ENCODE measurements at regions not wholly inside any gene's neighbourhood (a gene's known extent, or its start where the extent isn't known, plus 50 kb on each side); places are given as distances from the start of the nearest gene placed in this dataset.

DNA sequence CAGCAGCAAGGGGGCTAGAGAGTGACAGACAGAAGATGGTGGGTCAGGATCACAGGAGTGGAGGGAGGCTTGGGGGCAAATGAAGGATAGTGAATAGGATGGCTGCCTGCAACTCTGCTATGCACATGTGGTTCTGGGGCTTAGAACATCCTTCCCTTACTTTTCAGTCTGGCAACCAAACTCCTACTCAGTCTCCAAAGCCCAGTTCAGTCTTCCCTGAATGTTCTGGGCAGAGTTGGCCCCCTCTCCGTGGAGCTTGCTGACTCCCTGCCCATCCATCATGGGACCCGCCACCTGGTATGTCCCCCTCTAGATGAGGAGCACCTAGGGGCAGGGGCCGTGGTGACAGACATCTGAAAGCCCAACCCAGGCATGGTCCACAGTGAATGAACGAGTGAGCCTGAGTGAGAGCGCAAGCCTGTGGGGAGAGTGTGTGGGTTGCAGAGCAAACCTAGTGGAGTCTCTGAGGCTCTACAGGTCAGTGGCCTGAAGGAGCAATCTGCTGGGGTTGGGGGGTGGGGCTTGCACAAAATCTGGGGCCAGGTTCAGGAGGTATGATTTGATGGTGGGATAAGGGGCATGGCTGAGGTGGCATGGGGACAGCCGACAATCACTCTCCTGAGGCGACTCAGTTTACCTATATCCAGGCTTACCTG is 180.6 kb downstream of the FGF18 start:
- ATAC-seq (ENCODE audit: low FRiP score) = no peak
- no peaks in the 10 kb centered on the region for H3K27me3 ChIP-seq (ENCODE audit: control insufficient read depth in 1 of 2, insufficient read depth in 2 of 2, low read length in 1 of 2)
- no peaks in the 10 kb centered on the region for H3K4me1 ChIP-seq (ENCODE audit: control insufficient read depth in 1 of 2, insufficient read depth in 2 of 2, low read length in 2 of 2)
- intact Hi-C loops (cut with DNase I) = loop anchor here (10.0 kb wide), 2 partner anchors 115 to 175 kb away; no protein-coding TSS in a partner anchor
- no peaks in the 10 kb centered on the region for H3K36me3 ChIP-seq (ENCODE audit: control insufficient read depth in 1 of 2, insufficient read depth in 2 of 2, low read length in 1 of 2)
- no peaks in the 10 kb centered on the region for H3K9me3 ChIP-seq (ENCODE audit: control insufficient read depth, low read length)
- DNase-seq = no peak
- no peak overlapping the region for H3K27ac ChIP-seq (ENCODE audit: low read depth in 1 of 2, low read length in 2 of 2)
- no peak overlapping the region for H3K4me3 ChIP-seq (ENCODE audit: low read length in 2 of 2)
- 80 to 83% methylated on average over 7 of the region's 7 CpGs for WGBS, 2 donors

DNA sequence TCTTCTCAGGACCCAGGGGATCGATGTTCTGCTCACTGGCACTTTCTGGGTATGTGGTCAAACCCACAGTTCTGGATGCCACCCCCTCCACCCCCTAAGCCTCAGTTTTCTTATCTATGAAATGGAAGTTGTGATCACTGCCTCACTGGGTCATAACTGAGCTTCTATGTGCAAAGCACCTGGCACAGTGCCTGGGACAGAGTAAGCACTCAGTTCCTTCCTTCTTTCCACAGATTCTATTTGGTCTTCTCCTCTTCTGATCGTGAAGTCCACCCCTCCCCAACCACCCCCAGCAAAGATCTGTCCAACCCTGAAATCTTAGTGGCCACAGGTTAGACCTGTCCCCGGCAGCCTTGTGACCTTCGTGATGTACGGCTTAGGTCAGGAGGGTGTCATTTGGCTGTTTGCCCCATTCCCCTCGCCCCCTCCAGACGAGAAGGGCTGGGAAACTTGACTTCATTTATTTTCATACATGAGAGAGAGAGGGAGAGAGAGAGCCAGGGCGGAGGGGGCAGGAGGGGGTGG is 181.4 kb downstream of the FGF18 start:
- 6 to 8% methylated on average over 7 to 8 of the region's 8 CpGs for WGBS, 2 donors
- H3K36me3 ChIP-seq (ENCODE audit: control insufficient read depth in 1 of 2, insufficient read depth in 2 of 2, low read length in 1 of 2) = no peaks in the 10 kb centered on the region
- no peak for ATAC-seq (ENCODE audit: low FRiP score)

GRCh38 chr5:171601266-171601881 is 181.9 kb downstream of the FGF18 start:
- H3K4me3 ChIP-seq (ENCODE audit: low read length in 2 of 2) = no peak overlapping the region
- intact Hi-C loops (cut with DNase I) = no loop called here
- no peak overlapping the region for H3K27ac ChIP-seq (ENCODE audit: low read depth in 1 of 2, low read length in 2 of 2)
- ATAC-seq (ENCODE audit: low FRiP score) (no peak), DNase-seq (peak in 1 of 2 donors; percentile 69)
- no peaks in the 10 kb centered on the region for H3K4me1 ChIP-seq (ENCODE audit: control insufficient read depth in 1 of 2, insufficient read depth in 2 of 2, low read length in 2 of 2)
- H3K9me3 ChIP-seq (ENCODE audit: control insufficient read depth, low read length) = no peaks in the 10 kb centered on the region
- no peaks in the 10 kb centered on the region for H3K36me3 ChIP-seq (ENCODE audit: control insufficient read depth in 1 of 2, insufficient read depth in 2 of 2, low read length in 1 of 2)
- 44 to 49% methylated on average over 9 of the region's 9 CpGs for WGBS, 2 donors
- no peaks in the 10 kb centered on the region for H3K27me3 ChIP-seq (ENCODE audit: control insufficient read depth in 1 of 2, insufficient read depth in 2 of 2, low read length in 1 of 2)

More for the DNA sequence above, 181.4 kb downstream of the FGF18 start:
- intact Hi-C loops (cut with DNase I) = no loop called here
- DNase-seq = peak in 1 of 2 donors; percentile 76
- Histone ChIP-seq H3K4me1 (ENCODE audit: control insufficient read depth in 1 of 2, insufficient read depth in 2 of 2, low read length in 2 of 2) (no peaks in the 10 kb centered on the region), H3K27me3 (ENCODE audit: control insufficient read depth in 1 of 2, insufficient read depth in 2 of 2, low read length in 1 of 2) (no peaks in the 10 kb centered on the region), H3K9me3 (ENCODE audit: control insufficient read depth, low read length) (no peaks in the 10 kb centered on the region), H3K27ac (ENCODE audit: low read depth in 1 of 2, low read length in 2 of 2) (no peak overlapping the region), H3K4me3 (ENCODE audit: low read length in 2 of 2) (no peak overlapping the region)

- Histone ChIP-seq H3K27me3 (ENCODE audit: control insufficient read depth in 1 of 2, insufficient read depth in 2 of 2, low read length in 1 of 2) (no peaks in the 10 kb centered on the region), H3K27ac (ENCODE audit: low read depth in 1 of 2, low read length in 2 of 2) (no peak overlapping the region), H3K36me3 (ENCODE audit: control insufficient read depth in 1 of 2, insufficient read depth in 2 of 2, low read length in 1 of 2) (no peaks in the 10 kb centered on the region), H3K9me3 (ENCODE audit: control insufficient read depth, low read length) (peaks cover 1% of the 10 kb centered on the region), H3K4me1 (ENCODE audit: control insufficient read depth in 1 of 2, insufficient read depth in 2 of 2, low read length in 2 of 2) (no peaks in the 10 kb centered on the region), H3K4me3 (ENCODE audit: low read length in 2 of 2) (no peak overlapping the region)
- ATAC-seq (ENCODE audit: low FRiP score) = no peak
- WGBS, 2 donors = 89 to 92% methylated on average over 2 of the region's 2 CpGs
- intact Hi-C loops (cut with DNase I) = no loop called here
- DNase-seq = no peak
Observed at GRCh38 chr5:171603591-171603990, 182.0 kb upstream of the SMIM23 start.

DNA sequence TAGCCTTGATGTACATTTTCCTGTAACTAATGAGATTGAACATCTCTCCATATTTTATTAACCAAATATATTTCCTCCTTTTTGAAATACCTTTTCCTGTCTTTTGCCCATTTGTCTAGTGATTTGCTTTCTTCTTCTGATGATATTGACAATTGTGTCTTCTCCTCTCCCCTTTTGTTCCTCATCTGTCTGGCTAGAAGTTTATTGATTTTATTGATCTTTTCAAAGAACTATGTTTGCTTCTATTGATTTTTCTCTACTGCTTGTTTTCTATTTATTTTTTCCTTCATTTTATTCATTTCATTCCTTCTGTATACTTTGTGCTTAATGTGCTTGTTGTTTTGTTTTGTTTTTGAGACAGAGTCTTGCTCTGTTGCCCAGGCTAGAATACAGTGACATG is 181.4 kb upstream of the SMIM23 start:
- Histone ChIP-seq H3K9me3 (ENCODE audit: control insufficient read depth, low read length) (peaks cover 1% of the 10 kb centered on the region), H3K27ac (ENCODE audit: low read depth in 1 of 2, low read length in 2 of 2) (no peak overlapping the region), H3K36me3 (ENCODE audit: control insufficient read depth in 1 of 2, insufficient read depth in 2 of 2, low read length in 1 of 2) (no peaks in the 10 kb centered on the region), H3K27me3 (ENCODE audit: control insufficient read depth in 1 of 2, insufficient read depth in 2 of 2, low read length in 1 of 2) (no peaks in the 10 kb centered on the region), H3K4me3 (ENCODE audit: low read length in 2 of 2) (no peak overlapping the region), H3K4me1 (ENCODE audit: control insufficient read depth in 1 of 2, insufficient read depth in 2 of 2, low read length in 2 of 2) (no peaks in the 10 kb centered on the region)
- intact Hi-C loops (cut with DNase I) = no loop called here
- DNase-seq (no peak), ATAC-seq (ENCODE audit: low FRiP score) (no peak)

- Histone ChIP-seq H3K4me1 (ENCODE audit: control insufficient read depth in 1 of 2, insufficient read depth in 2 of 2, low read length in 2 of 2) (no peaks in the 10 kb centered on the region), H3K27me3 (ENCODE audit: control insufficient read depth in 1 of 2, insufficient read depth in 2 of 2, low read length in 1 of 2) (no peaks in the 10 kb centered on the region), H3K36me3 (ENCODE audit: control insufficient read depth in 1 of 2, insufficient read depth in 2 of 2, low read length in 1 of 2) (no peaks in the 10 kb centered on the region), H3K9me3 (ENCODE audit: control insufficient read depth, low read length) (peaks cover 1% of the 10 kb centered on the region), H3K4me3 (ENCODE audit: low read length in 2 of 2) (no peak overlapping the region), H3K27ac (ENCODE audit: low read depth in 1 of 2, low read length in 2 of 2) (no peak overlapping the region)
- no peak for DNase-seq
- ATAC-seq (ENCODE audit: low FRiP score) = no peak
- intact Hi-C loops (cut with DNase I) = no loop called here
Observed at GRCh38 chr5:171606414-171607024, 179.1 kb upstream of the SMIM23 start.

DNA sequence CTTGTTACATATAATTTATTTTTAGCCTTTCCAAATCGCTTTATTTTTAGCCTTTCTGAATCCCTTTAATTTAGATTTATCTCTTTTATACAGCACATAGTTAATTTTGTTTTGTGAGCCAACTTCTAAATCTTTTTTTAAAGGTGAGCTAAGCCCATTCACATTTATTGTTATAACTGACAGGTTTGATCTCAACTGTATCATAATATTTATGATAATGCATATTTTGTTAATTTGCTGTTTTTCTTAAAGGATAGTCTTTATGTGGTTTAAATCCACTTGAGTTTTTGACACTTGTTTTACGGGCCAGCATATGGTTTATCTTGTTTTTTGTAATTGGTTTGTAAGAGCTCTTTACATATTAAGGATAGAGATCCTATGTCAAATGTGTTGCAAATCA is 177.8 kb upstream of the SMIM23 start:
- H3K36me3 ChIP-seq (ENCODE audit: control insufficient read depth in 1 of 2, insufficient read depth in 2 of 2, low read length in 1 of 2) = no peaks in the 10 kb centered on the region
- 83 to 90% methylated on average over 2 of the region's 2 CpGs for WGBS, 2 donors
- H3K27ac ChIP-seq (ENCODE audit: low read depth in 1 of 2, low read length in 2 of 2) = no peak overlapping the region
- intact Hi-C loops (cut with DNase I) = no loop called here
- no peaks in the 10 kb centered on the region for H3K27me3 ChIP-seq (ENCODE audit: control insufficient read depth in 1 of 2, insufficient read depth in 2 of 2, low read length in 1 of 2)
- DNase-seq (no peak), ATAC-seq (ENCODE audit: low FRiP score) (no peak)
- no peak overlapping the region for H3K4me3 ChIP-seq (ENCODE audit: low read length in 2 of 2)
- H3K4me1 ChIP-seq (ENCODE audit: control insufficient read depth in 1 of 2, insufficient read depth in 2 of 2, low read length in 2 of 2) = no peaks in the 10 kb centered on the region
- H3K9me3 ChIP-seq (ENCODE audit: control insufficient read depth, low read length) = peaks cover 1% of the 10 kb centered on the region

DNA sequence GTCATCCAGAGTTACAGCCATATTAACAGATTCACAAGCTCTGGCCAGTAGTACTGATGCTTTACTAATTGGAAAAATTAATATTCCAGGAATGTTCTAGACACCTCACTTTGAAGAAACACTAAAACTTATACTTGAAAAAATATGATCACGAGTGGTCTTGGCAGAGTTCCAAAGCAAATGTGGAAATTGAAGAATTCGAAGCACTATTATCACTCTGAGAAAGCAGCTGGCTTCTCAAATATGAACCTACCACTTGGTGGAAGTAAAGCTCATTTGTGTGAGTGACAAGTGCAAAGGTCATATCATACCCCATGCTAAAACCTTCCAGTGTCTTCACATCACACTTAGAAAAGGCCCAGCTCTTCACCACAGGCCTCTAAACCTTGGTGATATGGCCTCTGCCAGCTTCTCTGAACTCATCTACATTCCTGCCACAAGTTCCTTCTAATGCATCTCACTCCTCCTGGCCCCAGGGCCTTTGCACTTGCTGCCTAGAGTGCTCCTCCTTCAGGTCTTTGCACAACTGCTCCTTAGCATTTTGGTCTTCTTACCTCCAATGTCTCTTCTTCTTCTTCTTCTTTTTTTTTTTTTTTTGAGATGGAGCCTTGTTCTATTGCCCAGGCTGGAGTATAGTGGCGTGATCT is 175.7 kb upstream of the SMIM23 start:
- Histone ChIP-seq H3K27me3 (ENCODE audit: control insufficient read depth in 1 of 2, insufficient read depth in 2 of 2, low read length in 1 of 2) (no peaks in the 10 kb centered on the region), H3K36me3 (ENCODE audit: control insufficient read depth in 1 of 2, insufficient read depth in 2 of 2, low read length in 1 of 2) (no peaks in the 10 kb centered on the region), H3K4me1 (ENCODE audit: control insufficient read depth in 1 of 2, insufficient read depth in 2 of 2, low read length in 2 of 2) (no peaks in the 10 kb centered on the region), H3K4me3 (ENCODE audit: low read length in 2 of 2) (no peak overlapping the region), H3K27ac (ENCODE audit: low read depth in 1 of 2, low read length in 2 of 2) (no peak overlapping the region), H3K9me3 (ENCODE audit: control insufficient read depth, low read length) (peaks cover 1% of the 10 kb centered on the region)
- WGBS, 2 donors = 46 to 51% methylated on average over 3 of the region's 3 CpGs
- ATAC-seq (ENCODE audit: low FRiP score) (no peak), DNase-seq (no peak)
- intact Hi-C loops (cut with DNase I) = no loop called here
